GM18868 (cell line): ENCODE measurements at regions not wholly inside any gene's neighbourhood (a gene's known extent, or its start where the extent isn't known, plus 50 kb on each side); places are given as distances from the start of the nearest gene placed in this dataset.
"Not testable (repeated sequence)": the region's sequence is repeated elsewhere in the genome, so short reads cannot be mapped to it uniquely, and the experiment has no call there.

ENCODE experiments used
- ATAC-seq: cut with Tn5 transposase; IDR thresholded peaks from one replicate; pipeline ENCODE4 v1.9.1; 2021; ENCODE audit warnings: mild to moderate bottlenecking, moderate library complexity; ENCODE audit not compliant: unreplicated experiment

GRCh38 chr5:53405396-53405795, 75.0 kb upstream of the FST start:
- ATAC-seq, result no peak

GRCh38 chr5:53406630-53407316, 73.7 kb upstream of the FST start:
- ATAC-seq, result peak; percentile 39

DNA sequence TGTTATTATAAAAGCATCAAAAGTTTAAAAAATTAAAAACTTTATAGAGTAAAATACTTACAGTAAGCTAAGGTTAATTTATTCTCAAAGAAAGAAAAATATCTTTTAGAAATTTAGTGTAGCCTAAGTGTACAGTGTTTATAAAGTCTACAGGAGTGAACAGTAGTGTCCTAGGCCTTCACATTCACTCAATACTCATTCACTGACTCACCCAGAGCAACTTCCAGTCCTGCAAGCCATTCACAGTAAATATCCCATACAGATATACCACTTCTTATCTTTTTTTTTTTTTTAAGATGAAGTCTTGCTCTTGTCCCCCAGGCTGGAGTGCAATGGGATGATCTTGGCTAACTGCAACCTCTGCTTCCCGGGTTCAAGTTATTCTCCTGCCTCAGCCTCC, 73.1 kb upstream of the FST start:
- ATAC-seq, result no peak

DNA sequence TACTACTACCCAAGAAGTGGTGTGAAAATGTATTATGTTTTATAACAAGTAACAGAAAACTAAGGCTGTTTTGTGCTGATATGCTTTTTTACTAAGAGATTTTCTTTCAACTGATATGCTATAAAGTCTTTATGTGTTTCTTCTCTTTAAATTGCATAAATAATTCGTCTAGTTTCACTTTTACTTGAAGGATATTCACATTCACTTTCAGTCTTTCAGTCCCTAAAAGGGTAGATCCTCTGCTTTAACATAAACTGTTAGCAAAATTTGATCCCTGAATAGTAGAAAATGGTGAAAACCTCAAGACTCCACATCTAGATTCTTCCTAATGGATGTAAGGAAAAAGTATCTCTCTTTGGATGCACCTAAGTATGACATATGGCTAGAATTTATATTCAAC, 69.0 kb upstream of the FST start:
- no peak for ATAC-seq

- ATAC-seq, result not testable (repeated sequence)
Measured at GRCh38 chr5:53412499-53412898, 67.9 kb upstream of the FST start.

DNA sequence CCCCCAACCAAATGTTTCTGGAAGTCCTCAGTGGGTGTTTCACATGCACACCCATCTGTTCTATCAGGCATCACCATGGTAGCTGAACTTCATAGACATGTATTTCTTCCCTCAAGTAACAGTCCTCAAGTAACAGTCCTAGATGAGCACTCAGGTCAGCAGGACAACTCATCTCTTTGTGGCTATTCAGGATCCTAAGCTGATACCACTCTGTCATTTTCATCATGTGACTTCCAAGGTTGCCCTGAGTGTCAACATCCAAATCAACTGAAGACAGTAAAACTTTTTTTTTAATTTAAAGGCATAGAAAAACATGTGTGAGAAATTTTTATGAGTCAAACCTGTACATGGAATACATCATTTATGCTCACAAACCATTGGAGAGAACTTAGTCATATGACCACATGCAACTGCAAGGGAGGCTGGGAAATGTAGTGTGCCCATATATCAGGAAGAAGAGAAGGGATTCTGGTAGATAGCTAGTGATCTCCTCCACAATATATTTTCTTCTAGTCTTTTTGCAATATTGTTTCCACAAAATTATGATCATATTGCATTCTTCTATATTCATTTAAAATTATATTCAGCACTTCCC, 64.2 kb upstream of the FST start:
- peak; percentile 53 for ATAC-seq

DNA sequence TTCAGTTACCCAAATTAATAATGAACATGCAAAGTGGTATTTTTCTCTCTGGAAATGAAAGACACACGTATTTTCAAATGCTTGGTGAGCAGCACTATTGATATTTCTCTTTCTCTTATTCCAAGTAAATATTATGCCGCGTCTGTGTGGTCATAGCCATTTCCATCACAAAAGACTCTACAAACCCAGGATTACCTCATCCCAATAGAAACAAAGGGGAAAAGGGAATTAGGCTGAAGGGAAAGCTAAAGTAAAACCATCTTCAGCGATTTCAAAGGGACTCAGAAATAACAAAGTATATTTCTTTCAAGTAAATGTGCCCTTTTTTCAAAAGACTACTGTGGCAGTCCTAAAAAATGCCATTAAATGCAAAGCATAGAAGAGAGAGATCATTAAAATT, 62.0 kb upstream of the FST start:
- no peak for ATAC-seq

- no peak for ATAC-seq
Measured at GRCh38 chr5:53418826-53419658, 61.4 kb upstream of the FST start.

GRCh38 chr5:53422539-53422938, 57.9 kb upstream of the FST start:
- peak; percentile 45 for ATAC-seq

DNA sequence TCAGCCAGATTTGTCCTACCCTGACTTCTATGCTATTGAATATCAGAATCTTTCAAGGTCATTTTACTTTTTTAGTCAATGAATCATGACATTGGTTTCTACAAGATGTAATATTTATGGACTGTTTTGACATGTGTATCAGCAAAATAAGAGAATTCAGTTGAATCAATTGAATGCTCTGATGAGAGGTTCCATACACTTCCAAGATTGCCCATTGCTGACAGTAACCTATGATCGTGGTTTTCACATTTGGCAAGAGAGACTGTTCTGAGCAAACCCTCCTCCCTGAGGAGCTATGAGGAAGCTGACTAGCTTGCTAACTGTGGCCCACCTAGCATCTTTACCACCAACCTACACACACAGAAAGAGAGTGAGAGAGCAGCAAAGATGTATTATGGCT, 56.7 kb upstream of the FST start:
- no peak for ATAC-seq

DNA sequence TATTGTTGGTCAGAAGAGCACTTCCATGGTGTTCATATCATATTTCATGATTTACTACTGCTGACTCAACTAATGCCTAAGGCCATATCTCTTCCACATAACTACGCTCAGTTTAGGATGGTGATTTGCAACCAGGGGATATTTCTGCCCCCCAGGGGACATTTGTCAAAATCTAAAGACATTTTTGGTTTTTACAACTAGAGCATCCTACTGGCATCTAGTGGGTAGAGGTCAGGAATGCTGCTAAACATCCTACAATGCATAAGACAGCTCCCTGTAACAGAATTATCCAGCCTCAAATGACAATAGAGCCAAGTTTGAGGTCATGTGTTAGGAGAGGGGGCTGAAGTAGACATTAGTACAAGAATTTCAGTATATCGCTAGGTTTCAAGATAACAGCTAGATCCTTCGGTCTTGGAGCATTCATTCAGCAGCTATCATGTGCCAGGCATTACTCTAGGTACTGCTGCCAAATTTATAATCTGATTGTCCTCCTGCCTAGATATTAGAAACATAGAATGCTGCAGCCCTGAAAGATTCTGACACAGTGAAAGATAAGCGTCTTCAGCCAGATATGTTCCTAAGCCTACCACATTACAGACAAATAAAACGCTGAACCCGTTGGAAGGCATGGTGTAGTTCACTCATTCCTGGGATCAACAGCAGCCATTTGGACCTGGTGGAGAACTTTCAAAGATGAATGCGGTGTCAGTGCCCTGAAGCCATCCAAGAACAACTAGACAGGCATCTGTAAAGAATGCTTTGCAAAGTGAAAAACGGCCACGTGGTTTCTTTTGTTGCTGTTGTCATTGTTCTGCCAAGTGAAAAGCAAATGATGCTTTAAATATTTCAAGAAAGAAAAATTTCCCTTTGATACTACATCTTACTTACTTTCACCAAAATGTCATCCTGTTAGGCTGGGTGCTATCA, 55.5 kb upstream of the FST start:
- ATAC-seq, result no peak

DNA sequence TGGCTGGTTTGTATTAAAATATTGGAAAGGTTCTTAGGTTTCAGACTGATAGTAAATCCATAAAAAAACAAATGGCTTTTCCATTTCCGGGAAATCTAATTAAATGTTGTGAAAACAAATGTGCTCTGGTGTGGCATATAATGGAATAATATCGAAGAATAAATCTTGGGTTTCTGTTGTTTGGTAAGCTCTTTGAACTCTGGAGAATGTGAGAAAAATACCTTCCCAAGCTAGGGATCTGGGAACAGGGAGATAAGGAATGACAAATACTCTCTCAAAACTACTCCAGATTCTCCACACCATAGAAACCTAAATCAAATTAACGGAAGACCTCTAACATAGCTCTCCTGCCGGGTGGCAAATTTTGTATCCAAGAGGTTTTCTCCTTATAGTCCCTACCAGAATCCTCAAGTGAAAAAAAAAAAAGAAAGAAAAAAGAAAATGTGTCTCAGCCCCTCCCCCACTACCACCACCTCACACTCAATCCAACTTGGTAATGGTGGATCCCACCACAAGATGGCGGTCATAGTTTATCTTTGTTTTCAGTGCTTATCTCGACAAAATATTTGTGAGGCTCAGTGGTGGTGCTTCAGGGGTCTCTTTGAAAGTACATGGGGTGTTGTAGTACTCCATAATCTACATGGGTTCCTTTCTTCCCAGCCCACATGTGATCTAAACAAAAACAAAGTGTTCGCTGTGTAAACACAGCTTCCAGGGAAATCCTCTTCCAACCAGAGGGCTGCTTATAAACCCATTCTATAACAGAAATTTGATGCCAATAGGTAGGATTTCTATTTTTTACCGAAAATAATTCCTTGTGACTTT, 54.5 kb upstream of the FST start:
- ATAC-seq, result peak; percentile 48

- ATAC-seq, result no peak
Measured at GRCh38 chr5:53426512-53426830, 54.0 kb upstream of the FST start.

DNA sequence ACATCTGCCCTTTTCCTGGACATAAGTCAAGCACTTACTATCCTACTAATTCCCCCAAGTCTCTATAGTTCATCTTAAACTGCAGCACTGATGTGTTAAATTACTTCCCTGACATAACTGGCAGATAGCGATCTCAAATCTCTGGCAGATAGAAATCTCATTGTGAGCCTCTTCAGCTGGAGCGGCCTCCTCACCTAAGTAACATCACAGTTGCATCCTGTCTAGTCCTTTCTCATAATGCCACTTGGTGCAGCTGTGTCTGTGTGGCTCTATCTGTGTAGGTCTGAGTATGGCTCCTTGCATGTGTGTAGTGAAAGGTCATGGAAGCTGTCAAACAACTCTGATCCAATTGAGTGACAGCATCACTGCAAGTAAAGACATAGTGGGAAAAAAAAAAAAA, 53.6 kb upstream of the FST start:
- ATAC-seq, result no peak

DNA sequence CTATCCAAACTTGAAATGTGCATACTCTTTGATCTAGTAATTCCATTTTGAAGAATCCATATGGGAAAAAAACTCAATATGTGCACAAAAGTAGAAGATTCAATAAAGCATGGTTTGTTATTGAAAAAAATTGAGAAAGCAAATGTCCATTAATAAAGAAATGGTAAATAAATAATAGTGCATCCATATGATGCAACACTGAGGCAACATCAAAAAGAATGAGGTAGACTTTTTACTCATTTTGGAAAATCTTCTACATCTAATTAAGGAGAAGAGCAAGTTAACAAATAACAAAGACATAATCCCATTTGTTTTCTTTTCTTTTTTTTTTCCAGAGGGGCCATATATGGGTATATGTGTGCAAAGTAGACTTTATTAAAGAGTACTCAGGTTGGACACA, 52.5 kb upstream of the FST start:
- ATAC-seq, result no peak

- ATAC-seq, result no peak
Measured at GRCh38 chr5:53429706-53430105, 50.7 kb upstream of the FST start.

DNA sequence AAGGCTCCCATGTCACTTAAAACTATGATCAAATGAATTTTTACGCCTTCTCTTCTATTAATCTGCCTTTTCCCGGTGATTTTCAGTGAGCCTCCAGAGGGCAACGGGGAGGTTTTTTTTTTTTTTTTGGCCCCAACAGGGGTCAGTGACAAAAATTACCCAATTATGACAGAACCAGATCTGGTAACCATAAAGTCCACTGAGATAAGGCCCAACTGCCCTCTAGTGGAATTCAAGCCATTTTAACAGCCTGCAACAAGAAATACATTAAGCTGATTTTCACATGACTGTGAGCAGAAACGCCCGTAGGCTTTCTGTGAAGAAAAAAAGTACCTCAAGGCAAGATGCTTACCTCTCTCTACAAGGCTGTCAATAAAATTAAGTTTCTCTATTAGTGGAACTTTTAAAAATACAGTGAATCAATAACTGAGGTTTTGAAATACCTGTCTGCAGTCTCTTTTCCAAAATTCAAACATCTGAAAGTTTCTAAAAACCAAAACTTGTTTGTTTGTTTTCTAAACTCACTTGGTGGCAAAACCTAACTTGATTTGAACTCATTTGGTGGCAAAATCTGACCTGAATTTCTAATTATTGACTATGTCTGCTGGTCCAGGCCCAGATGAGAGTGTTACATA, 49.7 kb upstream of the FST start:
- no peak for ATAC-seq
